HG03135 (cell line): ENCODE measurements at regions not wholly inside any gene's neighbourhood (a gene's known extent, or its start where the extent isn't known, plus 50 kb on each side); places are given as distances from the start of the nearest gene placed in this dataset.

Source experiments
- ATAC-seq: cut with Tn5 transposase; IDR thresholded peaks from one replicate; pipeline ENCODE4 v1.9.1; 2021; ENCODE audit warnings: mild to moderate bottlenecking, moderate library complexity; ENCODE audit not compliant: unreplicated experiment

DNA sequence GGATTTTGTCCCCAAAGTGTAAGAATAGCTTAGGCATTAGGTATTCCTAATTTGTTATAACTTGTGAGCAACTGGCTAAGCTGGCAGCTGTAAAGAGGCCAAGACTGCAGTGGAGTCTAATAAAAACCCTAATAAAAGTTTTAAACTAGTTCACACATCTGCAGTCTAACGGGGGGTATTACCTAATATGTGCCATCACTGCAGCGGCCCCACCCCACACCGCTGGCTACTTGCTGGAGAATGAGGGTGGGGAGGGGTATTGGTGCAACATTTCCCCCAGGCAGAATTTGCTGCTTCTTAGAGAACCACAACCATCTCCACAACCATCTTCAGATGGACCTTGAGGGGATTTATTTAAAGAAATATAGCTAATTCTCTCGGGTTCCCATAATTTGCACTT lies 135.0 kb downstream of the ZC3H11B start:
- no peak for ATAC-seq

DNA sequence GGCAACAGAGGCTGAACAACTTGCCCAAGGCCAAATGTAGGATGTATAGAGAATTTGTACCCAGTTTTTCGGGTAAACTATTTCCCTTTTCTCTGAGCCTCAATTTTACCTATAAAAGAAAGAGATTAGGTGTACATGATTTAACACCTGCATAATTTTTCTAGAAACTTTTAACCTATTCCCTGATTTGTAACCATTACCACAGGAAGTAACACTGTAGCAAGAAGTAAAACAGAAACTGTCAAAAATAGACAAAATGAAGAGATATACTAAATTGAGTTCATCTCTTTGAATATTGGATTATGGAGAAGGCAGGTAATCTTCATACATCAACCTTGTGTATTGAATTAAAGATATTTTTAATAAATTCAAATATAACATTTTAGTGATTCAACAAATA lies 136.2 kb downstream of the ZC3H11B start:
- ATAC-seq, result no peak

DNA sequence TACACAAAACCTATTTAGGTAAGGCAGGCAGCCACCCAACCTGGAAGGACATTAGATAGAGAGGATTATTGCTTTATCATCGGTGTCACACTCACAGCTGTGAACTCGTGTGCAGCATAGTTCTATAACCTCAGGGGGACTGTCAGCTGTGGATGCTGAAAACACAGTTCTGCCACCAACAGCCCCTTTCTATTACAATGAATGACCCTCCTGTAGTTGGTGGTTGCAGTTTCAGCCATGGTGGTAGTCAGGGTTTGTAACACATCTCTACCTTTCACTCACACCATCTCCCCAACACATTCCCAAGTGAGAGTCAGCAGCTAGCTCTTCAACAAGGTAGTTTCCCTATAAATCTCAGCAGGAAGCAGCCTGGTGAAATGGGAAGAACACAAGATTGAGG lies 136.8 kb downstream of the ZC3H11B start:
- peak; percentile 66 for ATAC-seq

DNA sequence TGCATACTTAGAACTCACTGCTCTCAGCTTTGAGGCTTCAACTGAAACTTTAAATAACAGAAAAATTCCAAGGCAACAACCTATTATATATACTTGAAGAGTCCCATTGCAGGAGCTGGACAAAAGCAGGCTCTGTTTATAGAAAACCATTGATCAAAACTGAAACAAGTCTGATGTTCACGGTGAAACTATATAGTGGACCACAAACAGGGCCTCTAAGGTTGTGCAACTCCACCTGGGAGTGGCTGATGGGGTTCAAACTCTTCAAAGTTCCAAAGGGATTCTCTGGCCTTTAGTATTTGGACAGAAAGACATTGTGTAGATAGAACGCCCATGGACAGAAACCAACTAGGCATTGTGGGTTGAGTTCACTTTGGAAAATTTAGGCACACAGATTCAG lies 140.3 kb downstream of the ZC3H11B start:
- ATAC-seq, result no peak

DNA sequence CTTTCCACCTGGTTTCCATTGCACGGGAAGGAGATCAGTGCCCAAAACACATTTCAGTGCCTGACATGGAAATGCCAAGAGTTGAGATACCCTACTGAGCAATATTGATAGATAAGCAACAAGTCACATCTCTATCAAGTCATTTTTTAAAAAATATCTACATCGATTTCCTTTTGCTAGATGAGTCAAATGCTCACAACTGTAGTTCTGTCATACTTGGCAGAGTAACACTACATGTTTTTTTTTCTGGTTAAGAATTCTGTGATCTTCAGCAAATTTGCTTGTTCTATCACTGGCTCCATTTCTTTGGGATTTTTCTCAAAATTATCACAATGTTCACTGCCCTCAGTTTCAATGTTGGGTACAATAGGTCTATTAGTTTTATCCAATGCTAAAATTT lies 145.4 kb downstream of the ZC3H11B start:
- no peak for ATAC-seq

DNA sequence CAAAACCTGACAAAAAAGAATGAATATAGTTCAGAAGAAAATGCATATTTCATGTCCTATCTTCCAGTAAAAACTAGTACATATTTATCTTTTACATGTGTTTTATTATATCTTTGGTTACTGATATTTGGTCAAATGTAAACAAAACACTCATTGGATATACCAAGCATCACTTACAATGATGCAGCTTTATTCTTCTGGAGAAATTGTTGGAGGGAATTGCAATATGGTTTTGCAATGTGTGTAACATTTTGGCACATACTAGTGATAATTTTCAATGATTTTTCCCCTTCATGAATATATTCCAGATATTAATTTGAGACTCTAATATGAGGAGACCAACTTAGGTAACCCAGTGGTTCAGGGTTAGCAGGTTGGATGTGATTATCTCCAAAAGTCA lies 146.1 kb downstream of the ZC3H11B start:
- no peak for ATAC-seq

DNA sequence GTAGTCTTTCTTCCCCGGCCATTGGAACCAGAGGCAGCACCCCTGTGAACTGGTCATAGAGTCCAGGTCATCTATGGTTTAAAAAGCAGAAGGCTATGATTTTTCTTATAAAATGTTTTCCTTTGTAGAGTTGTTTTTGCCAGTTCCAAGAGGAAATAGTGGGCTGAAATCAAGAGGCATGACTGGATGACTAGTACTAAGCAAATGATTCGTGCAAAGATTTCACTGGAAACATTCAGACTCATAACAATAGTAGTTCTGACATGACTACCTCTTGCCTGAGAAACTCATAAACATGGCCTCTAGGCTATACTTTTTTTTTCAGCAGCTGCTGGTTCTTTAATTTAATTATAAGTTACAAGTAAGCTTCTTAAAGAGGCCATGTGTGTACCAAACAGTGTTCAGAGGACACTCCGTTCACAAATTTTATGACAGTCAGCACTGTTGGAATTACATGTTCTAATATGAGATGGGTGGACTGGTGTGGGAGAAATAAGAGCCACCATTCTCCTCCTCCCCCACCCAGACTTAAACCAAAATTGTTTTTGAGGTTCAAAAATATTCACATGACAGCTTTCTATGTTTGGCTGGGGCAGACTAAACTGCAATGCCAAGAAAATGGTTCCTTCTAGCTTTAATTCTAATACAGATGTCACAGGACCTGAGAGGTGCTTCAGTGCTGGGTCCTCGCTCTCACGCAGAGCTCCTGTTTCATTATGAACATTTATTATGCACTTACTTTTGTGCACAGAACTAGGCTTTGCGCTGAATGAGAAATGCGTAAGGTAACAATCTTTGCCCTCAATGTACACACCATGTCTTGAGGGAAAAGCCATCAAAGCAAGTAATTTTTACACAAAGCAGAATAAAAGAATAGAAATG lies 147.5 kb downstream of the ZC3H11B start:
- peak; percentile 51 for ATAC-seq

DNA sequence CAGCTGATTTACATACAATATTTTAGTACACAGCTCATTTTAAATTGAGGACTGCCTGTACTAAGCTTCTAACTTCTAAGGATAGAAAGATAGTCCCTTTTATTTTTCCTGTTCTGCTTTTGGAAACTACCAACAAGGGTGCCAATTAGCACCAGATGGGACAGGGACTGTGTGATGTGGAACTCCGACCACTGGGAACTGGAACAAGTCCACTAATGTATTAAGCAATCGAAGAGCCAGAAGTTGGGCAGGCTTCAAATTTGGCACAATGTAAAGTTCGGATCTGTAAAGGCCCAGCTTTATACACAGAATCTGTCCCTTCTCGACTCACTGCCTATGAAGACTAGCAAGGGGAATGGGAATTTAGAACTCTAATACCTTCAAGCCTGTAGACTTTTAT lies 149.3 kb downstream of the ZC3H11B start:
- no peak for ATAC-seq

DNA sequence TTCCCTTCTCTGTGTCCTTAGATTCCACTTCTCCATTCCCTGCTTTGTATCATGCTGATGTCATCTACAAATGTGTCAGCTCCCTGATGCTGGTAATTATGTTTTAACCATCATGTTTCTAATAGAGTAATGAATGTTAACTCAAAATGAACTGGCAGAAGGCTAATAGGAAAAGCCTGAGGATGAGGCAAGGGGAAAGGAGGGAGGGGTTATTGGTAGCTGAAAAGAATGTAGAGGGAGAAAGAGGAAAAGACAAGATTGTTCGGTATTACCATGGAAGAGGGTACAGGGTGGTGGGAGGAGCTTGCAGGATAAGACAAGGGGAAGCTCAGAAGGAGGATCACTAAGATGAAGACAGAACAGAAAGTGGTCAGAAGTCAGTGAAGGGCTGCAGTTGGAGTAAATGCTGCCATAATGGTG lies 150.9 kb downstream of the ZC3H11B start:
- ATAC-seq, result no peak

DNA sequence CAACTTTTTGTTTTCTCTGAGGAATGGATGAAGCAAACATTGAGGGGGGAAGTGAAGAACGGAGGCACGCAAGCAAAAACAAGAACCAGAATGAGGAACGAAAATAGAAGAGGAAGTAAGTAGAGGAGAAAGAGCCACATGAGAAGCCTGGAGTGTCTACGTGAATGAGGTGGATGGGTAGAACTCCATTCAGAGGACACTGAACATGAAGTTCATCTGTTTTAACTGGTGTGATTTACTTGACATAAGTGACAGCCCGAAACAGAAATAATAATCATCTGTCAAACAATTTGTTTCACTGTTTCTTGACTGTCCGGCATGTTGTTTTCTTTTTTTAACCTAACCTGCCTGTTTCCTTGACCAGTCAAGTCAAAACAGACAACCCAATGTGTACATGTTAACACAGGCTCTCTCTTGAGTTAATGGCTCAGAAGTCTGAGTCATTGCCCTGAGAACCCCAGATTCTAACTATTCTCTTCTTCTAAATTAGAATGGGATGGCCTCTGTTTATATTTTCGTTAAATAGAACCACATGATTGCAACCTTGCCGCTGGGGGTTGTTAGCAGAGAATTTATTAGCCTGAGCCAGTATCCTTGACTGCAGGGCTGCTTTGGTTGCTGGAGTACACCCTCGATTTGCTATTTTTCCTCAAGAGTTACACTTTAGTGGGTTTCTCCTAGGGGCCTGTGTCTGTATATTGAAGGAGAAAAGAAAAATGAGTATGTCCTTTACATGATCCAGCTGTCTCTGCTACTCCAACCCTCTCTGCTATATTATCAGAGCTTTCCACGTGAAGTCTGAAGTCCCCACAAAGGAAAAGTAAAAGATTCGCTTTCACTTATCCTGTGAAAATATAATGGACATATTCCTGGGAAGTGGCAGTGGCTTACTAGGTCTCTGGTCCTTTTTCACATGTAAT lies 151.7 kb downstream of the ZC3H11B start:
- ATAC-seq, result peak; percentile 88

DNA sequence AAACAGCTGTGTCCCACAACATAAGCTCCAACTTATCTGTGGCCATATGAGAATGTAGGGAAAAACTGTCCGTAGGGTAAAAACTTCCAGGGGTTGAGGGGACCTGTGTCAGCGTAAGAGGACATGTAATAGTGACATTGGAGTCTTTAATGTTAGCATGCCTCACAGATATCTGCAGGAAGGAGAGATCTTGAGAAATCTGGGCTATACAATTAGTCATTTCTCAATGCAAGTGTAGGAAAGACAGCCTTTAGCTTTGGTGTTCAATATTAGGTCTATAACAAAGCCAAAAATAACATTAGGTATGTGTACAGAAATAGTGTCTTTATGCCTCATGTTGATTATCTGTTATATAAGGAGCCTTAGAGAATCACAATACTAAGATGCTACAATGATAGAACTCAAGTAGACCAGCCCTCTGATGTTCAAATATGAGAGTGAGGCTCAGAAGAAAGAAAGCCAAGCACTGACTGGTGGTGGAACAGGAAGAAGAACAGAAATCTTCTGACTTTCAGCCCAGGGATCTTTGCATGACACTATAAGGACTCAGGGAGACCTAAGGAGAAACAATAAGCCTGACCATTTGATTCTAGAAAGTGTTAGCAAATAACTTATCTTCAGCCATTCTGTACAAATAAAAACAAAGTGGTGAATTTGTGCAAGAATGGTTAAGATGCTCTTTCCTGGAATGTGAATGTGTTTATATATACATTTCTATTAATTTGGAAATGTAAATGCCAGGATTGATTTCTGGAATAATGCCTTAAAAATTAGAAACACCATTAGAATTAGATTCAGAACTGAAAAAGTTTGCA lies 152.6 kb downstream of the ZC3H11B start:
- no peak for ATAC-seq

DNA sequence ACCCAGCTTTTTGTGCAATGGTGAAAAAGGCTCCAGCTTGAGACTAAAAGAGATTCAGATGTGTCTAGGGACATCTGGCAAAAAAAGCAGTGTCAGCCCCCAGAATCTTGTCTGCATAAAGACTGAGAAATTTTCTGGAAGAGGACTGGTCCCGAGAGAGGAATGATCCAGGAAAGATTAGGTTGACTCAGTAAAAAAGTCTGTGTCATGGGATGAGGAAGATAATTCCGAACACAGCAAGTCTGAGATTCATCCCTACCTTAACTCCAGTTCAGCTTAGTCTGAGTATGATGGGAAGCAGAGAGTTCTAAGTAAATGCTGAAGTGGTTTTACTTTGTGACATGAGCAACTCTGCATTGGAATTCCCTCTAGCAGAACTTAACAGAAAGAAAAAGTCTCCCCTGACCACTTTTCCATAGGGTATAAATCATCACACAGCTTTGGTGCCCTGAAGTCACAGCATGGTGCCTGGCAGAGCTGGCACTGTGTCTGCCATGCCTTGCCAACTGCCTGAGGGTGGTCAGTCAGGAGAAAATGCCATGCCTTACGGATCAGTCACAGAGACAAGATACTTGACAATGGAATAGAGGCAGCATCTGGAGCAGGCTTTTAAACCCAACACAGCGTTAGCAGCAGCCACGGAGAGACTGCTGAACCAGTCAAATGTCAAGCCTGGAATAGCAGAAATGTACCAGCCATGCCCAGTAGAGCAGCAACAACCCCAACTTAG lies 153.4 kb downstream of the ZC3H11B start:
- no peak for ATAC-seq

DNA sequence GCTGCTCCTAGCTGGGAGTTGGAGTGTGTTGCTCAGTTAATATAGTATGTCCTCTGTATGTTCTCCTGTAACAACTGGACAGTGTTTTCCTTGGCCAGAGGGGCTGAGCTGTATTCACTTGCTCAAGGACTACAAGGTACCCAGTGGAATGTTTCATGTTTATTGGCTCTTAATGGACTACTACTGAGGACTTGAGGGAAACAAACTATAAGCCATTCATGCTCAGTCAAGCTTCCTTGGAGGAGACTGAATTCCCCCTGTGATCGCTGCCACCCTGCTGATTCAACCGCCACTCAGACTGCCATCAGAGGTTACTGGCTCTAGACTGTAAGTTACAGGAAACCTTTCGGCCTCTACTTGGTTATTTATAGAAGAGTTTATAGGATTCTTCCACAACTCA lies 166.6 kb downstream of the ZC3H11B start:
- no peak for ATAC-seq

DNA sequence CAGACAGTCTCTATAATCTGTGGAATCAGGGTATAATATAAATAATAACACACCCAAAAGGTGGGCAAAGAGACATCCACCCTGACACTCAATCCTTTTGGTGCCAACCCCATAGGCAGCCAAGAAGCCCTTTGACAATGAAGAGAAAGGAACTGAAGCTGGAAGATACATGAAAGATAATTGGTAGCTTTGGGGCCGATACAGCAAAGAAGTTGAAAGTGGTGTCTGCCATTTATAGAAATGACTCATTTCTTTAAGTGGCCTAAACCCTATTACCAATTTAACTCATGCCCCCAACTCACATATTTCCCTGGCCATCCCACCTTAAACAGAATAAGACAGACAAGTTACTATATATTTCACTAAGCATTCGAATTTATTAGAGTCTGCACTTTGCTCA lies 167.0 kb downstream of the ZC3H11B start:
- ATAC-seq, result no peak

DNA sequence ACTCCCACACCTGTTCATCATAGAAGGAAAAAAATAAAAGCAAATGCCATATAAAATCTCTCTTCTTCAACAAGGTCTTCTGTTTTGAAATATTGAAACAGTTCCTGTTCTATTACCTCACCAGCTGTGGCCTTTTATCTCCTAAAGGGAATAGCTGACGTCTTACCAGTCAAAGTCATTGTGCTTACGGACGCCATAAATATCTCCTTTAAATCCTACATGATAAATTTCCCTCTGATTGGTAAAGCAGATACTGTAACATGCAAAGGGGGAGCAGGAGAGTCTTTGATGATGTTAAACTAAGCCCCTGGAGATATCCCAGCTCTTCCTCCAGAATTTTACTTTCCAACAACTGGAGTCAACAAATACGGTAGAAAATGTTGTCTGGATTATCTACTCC lies 168.4 kb downstream of the ZC3H11B start:
- ATAC-seq, result no peak

DNA sequence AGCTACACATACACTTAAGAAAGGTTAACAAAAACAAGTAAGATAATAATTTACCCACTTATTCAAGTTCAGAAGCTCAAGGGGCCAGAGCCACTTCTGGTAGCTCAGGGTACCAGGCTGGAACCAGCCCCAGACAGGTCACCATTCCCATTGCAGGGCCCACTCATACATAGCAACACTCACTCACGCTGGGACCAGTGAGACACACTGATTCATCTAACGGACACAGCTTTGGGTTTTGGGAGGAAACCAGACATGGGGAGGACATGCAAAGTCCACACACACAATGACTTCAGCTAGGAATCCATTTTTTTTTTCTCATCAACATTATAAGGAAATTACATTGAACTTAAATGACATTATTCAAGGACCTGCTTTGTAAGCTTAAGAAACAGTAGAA lies 169.1 kb downstream of the ZC3H11B start:
- ATAC-seq, result no peak

DNA sequence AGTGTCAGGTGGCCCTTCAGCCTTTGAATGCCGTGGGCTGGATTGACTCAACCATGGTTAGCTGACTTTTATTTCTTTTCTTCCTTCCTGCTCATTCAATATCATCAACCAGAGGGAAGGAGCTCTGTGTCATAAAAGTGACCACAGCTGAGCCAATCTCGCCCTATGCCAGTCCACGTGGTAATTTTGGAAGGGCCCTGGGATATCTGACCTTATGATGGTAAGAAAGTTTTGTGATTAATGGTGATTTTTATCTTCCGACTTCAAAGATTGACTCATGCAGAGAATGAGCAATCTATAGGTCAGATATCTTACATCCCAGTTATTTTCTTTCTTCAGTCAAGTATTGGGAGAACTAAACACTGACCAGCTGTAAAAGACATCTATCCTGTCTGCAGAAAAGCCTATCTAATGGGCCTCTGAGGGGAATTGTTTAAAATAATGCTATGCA lies 170.3 kb downstream of the ZC3H11B start:
- ATAC-seq, result no peak

DNA sequence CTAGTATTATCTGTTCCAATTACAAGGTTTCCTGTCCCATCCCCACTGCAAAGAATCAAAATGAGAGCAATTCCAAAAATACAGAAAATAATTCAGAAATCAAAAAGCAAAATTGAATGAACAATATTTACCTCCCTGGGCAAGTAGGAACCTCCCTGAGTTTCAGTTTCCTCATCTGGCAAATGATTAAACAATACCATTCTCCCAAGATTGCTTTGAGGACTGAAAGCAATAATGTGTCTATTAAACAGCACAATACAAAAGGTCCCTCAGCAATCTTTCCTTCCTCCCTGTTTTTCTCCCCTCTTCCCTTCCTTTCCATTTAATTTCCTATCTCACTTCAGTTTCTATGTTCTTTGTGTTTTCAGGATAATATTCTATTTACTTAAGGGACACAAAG lies 171.0 kb downstream of the ZC3H11B start:
- ATAC-seq, result no peak

DNA sequence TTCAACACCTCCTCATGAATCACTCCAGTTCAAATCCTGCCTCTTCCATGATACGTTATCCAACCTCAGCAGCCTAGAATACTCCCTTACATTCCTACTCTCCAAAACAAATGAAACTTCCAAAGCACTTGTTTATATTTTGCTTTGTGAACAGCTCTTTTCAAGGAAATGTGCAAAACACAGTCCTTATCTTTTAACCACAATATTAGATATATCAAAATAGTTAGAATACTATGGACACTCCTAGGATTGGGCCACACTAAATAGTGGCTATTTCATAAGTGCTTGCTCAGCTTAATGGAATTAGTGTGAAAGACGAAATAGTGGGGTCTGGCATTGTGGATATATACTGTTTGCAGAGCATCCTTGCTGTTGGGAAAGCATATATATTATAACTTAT lies 173.5 kb downstream of the ZC3H11B start:
- ATAC-seq, result no peak

DNA sequence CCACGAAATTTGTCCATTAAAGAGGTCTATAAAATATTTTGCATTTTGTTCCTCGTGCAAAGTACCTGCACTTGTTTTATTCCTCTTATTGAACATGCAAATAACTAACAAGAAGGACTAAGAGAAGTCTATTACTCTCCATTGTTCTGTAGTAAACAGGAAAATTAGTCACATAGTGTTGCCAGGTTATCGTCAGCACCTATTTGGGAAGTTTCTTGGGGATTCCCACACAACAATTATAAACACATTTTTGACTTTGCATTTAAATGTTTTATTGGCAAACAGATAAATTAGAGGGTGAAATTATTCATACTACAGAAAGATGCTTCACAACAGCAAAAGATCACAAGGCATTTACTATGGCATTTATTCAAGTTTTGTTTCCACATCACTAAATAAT lies 174.5 kb downstream of the ZC3H11B start:
- ATAC-seq, result no peak
